ENCODE measurements at regions not wholly inside any gene's neighbourhood (a gene's known extent, or its start where the extent isn't known, plus 50 kb on each side); places are given as distances from the start of the nearest gene placed in this dataset.
"Not testable (repeated sequence)": the region's sequence is repeated elsewhere in the genome, so short reads cannot be mapped to it uniquely, and the experiment has no call there.

DNA sequence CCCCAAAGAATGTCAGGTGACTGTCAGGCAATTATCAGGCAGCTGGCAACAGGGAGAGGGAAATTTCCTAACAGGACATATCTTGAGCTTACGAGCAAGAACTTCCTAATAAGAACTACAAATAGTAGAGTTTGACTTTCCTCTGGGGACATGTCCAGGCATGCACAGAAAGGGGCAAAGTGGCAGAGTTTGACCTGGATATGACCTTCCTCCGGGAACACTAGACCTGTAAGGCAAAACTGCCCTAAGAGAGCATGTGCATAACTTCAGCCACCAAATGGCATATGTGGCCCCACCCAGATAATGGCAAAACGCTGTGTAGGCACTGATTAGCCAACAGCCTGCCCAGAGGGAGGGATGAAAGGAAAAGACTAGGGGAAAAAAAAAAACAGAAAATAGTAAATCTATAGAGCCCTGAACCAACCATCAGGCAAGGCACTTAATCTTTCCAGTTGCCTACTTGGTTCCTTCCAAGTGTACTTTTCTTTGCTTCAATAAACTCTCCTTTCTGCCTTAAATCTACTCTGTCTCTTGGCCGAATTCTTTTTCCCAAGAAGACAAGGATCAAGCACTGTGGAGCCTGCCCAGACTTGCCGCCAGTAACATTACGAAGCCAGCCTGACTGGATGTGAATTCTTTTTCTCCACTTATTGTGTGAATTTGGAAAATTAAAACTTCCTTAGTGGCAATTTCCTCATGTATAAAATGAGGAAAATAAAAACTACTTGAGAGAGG lies 164.1 kb downstream of the SPTSSA start:
- in situ Hi-C loops (cut with HindIII; ENCODE audit: low sequenced_read_pairs), result no loop called here
- TF ChIP-seq, protein P1, sequence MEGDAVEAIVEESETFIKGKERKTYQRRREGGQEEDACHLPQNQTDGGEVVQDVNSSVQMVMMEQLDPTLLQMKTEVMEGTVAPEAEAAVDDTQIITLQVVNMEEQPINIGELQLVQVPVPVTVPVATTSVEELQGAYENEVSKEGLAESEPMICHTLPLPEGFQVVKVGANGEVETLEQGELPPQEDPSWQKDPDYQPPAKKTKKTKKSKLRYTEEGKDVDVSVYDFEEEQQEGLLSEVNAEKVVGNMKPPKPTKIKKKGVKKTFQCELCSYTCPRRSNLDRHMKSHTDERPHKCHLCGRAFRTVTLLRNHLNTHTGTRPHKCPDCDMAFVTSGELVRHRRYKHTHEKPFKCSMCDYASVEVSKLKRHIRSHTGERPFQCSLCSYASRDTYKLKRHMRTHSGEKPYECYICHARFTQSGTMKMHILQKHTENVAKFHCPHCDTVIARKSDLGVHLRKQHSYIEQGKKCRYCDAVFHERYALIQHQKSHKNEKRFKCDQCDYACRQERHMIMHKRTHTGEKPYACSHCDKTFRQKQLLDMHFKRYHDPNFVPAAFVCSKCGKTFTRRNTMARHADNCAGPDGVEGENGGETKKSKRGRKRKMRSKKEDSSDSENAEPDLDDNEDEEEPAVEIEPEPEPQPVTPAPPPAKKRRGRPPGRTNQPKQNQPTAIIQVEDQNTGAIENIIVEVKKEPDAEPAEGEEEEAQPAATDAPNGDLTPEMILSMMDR (IDR thresholded peaks at IDR 0.05; ENCODE audit: low read depth, low read length), result no peak
- no peak overlapping the region for H3K4me3 ChIP-seq (ENCODE audit: low read depth, low read length)
- DNase-seq (ENCODE audit: low read depth, low spot score), result no peak

DNA sequence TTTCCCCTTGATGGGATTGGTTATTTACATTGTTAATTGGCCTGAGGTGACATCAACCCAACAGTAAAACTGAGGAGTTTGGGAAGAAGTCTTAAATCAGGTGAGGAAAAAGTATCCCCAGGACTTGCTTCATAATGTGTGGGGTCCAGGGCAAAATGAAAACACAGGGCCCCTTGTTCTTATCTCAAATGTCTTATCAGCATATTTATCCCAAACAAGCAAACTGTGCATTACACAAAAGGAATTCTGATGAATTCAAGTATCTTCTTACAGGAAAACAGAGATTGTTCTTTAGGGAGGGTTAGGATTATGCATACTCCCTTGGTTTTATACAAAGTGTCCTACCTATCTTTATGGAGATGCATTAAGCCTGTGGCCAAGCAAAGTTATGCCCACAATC lies 178.4 kb downstream of the SPTSSA start:
- DNase-seq (ENCODE audit: low read depth, low spot score), result no peak
- H3K4me3 ChIP-seq (ENCODE audit: low read depth, low read length), result no peak overlapping the region
- TF ChIP-seq, protein P1 (IDR thresholded peaks at IDR 0.05; ENCODE audit: low read depth, low read length), result no peak
- in situ Hi-C loops (cut with HindIII; ENCODE audit: low sequenced_read_pairs), result no loop called here

GRCh38 chr14:34277191-34277590 lies 184.8 kb downstream of the SPTSSA start:
- no peak for DNase-seq (ENCODE audit: low read depth, low spot score)
- H3K4me3 ChIP-seq (ENCODE audit: low read depth, low read length), result no peak overlapping the region
- in situ Hi-C loops (cut with HindIII; ENCODE audit: low sequenced_read_pairs), result no loop called here
- TF ChIP-seq, protein P1 (IDR thresholded peaks at IDR 0.05; ENCODE audit: low read depth, low read length), result no peak

- TF ChIP-seq, protein P1 (IDR thresholded peaks at IDR 0.05; ENCODE audit: low read depth, low read length), result no peak
- in situ Hi-C loops (cut with HindIII; ENCODE audit: low sequenced_read_pairs), result no loop called here
These were observed 186.5 kb downstream of the SPTSSA start for GRCh38 chr14:34275530-34275929.

GRCh38 chr14:34275078-34275477 lies 187.0 kb downstream of the SPTSSA start:
- in situ Hi-C loops (cut with HindIII; ENCODE audit: low sequenced_read_pairs), result no loop called here
- no peak overlapping the region for H3K4me3 ChIP-seq (ENCODE audit: low read depth, low read length)
- TF ChIP-seq, protein P1 (IDR thresholded peaks at IDR 0.05; ENCODE audit: low read depth, low read length), result no peak
- no peak for DNase-seq (ENCODE audit: low read depth, low spot score)

More at GRCh38 chr14:34275530-34275929, 186.5 kb downstream of the SPTSSA start:
- no peak overlapping the region for H3K4me3 ChIP-seq (ENCODE audit: low read depth, low read length)
- DNase-seq (ENCODE audit: low read depth, low spot score), result no peak

GRCh38 chr14:34273716-34274115 lies 188.3 kb downstream of the SPTSSA start:
- H3K4me3 ChIP-seq (ENCODE audit: low read depth, low read length); in situ Hi-C loops (cut with HindIII; ENCODE audit: low sequenced_read_pairs); DNase-seq (ENCODE audit: low read depth, low spot score): not testable (repeated sequence)

GRCh38 chr14:34270361-34270760 lies 191.7 kb downstream of the SPTSSA start:
- no peak for DNase-seq (ENCODE audit: low read depth, low spot score)
- TF ChIP-seq, protein P1 (IDR thresholded peaks at IDR 0.05; ENCODE audit: low read depth, low read length), result no peak
- in situ Hi-C loops (cut with HindIII; ENCODE audit: low sequenced_read_pairs), result no loop called here

More at GRCh38 chr14:34270361-34270760, 191.7 kb downstream of the SPTSSA start:
- no peak overlapping the region for H3K4me3 ChIP-seq (ENCODE audit: low read depth, low read length)
